IMR-90 (cell line): ENCODE measurements at regions not wholly inside any gene's neighbourhood (a gene's known extent, or its start where the extent isn't known, plus 50 kb on each side); places are given as distances from the start of the nearest gene placed in this dataset.

Source experiments
- ATAC-seq: fragments of 200-7000 bp; cut with Tn5 transposase; 2 replicates; pipeline ENCODE4 v1.9.1; 2020; ENCODE audit warnings: low read depth, mild to moderate bottlenecking, moderate library complexity
- BruUV-seq: library from RNA; stranded (reverse); fragments of 400-500 nt; replicated peaks from 2 replicates; lab custom pipeline; 2021; lab: Mats Ljungman, UMichigan
- CTCF ChIA-PET: fragments of 300-600 bp; formaldehyde crosslinking; extraction: SDS; loops from one replicate; lab custom pipeline; 2021; ENCODE audit warnings: antibody characterized with exemption; lab: Yijun Ruan, JAX
- POLR2A ChIA-PET: fragments of 300-600 bp; sonication (Branson Sonifier 250); formaldehyde crosslinking; loops from one replicate; lab custom pipeline; 2022; ENCODE audit warnings: antibody characterized with exemption; ENCODE audit not compliant: unreplicated experiment; lab: Charles Lee
- DNase-seq: peaks from one replicate; pipeline ENCODE4 v3.0.0; 2013
- H2AFZ ChIP-seq: replicated peaks from 2 replicates; pipeline ENCODE3; 2013; ENCODE audit warnings: low read length, mild to moderate bottlenecking; ENCODE audit not compliant: poor library complexity
- H2AK5ac ChIP-seq: 2 replicates; pipeline ENCODE4 v1.6.1; 2013; ENCODE audit warnings: low read depth, low read length, inconsistent platforms
- H2AK9ac ChIP-seq: replicated peaks from 2 replicates; pipeline ENCODE3; 2013; ENCODE audit warnings: mild to moderate bottlenecking, low read depth, low read length, moderate library complexity; ENCODE audit not compliant: poor library complexity
- H2BK120ac ChIP-seq: 2 replicates; pipeline ENCODE4 v1.6.1; 2013; ENCODE audit warnings: low read depth, low read length, inconsistent platforms
- H2BK15ac ChIP-seq: 3 replicates; pipeline ENCODE4 v1.6.1; 2013; ENCODE audit warnings: low read depth, low read length, inconsistent platforms
- H2BK20ac ChIP-seq: 2 replicates; pipeline ENCODE4 v1.6.1; 2013; ENCODE audit warnings: low read depth, mild to moderate bottlenecking, inconsistent platforms, low read length, moderate library complexity
- H2BK5ac ChIP-seq: 2 replicates; pipeline ENCODE4 v1.6.1; 2013; ENCODE audit warnings: mild to moderate bottlenecking, low read depth, low read length, inconsistent platforms; ENCODE audit not compliant: poor library complexity, severe bottlenecking
- H3K14ac ChIP-seq: replicated peaks from 2 replicates; pipeline ENCODE4 v1.6.1; 2013; ENCODE audit warnings: low read depth, low read length, inconsistent platforms
- H3K18ac ChIP-seq: 2 replicates; pipeline ENCODE4 v1.6.1; 2013; ENCODE audit warnings: low read depth, low read length, control low read depth
- H3K23ac ChIP-seq: 2 replicates; pipeline ENCODE4 v1.6.1; 2013; ENCODE audit warnings: low read depth, low read length, inconsistent platforms
- H3K27ac ChIP-seq: 2 replicates; pipeline ENCODE4 v1.5.1; 2013; ENCODE audit warnings: mild to moderate bottlenecking, control low read depth, low read length; ENCODE audit not compliant: insufficient read depth
- H3K27me3 ChIP-seq: 2 replicates; pipeline ENCODE4 v1.6.1; 2013; ENCODE audit warnings: low read length; ENCODE audit not compliant: control insufficient read depth, insufficient read depth
- H3K36me3 ChIP-seq: 2 replicates; pipeline ENCODE4 v1.6.1; 2013; ENCODE audit warnings: low read length, mixed read lengths; ENCODE audit not compliant: control insufficient read depth, insufficient read depth
- H3K4ac ChIP-seq: 2 replicates; pipeline ENCODE4 v1.6.1; 2013; ENCODE audit warnings: low read depth, low read length, inconsistent platforms
- H3K4me1 ChIP-seq: 2 replicates; pipeline ENCODE4 v1.6.1; 2013; ENCODE audit warnings: low read length, mixed read lengths; ENCODE audit not compliant: control insufficient read depth, insufficient read depth
- H3K4me2 ChIP-seq: 2 replicates; pipeline ENCODE4 v1.6.1; 2013; ENCODE audit warnings: low read depth, mild to moderate bottlenecking, control low read depth, low read length, moderate library complexity
- H3K4me3 ChIP-seq: 2 replicates; pipeline ENCODE4 v1.5.1; 2013; ENCODE audit warnings: low read depth, mild to moderate bottlenecking, control low read depth, low read length, moderate library complexity; ENCODE audit not compliant: insufficient read depth
- H3K56ac ChIP-seq: 2 replicates; pipeline ENCODE4 v1.6.1; 2013; ENCODE audit warnings: low read length, inconsistent platforms; ENCODE audit not compliant: insufficient read depth; ENCODE audit errors: extremely low read depth
- H3K79me1 ChIP-seq, 2 experiments: 2 replicates each; pipeline ENCODE4 v1.6.1; 2013; ENCODE audit warnings: low read length in 2 of 2, inconsistent platforms in 1 of 2, low read depth in 1 of 2
- H3K9ac ChIP-seq: 2 replicates; pipeline ENCODE4 v1.6.1; 2013; ENCODE audit warnings: low read depth, low read length, control low read depth
- H3K9me1 ChIP-seq: 2 replicates; pipeline ENCODE4 v1.6.1; 2013; ENCODE audit warnings: low read length, inconsistent platforms; ENCODE audit not compliant: insufficient read depth
- H3K9me3 ChIP-seq: 2 replicates; pipeline ENCODE4 v1.6.1; 2013; ENCODE audit warnings: low read length; ENCODE audit not compliant: control insufficient read depth, insufficient read depth
- H4K20me1 ChIP-seq: 2 replicates; pipeline ENCODE4 v1.6.1; 2013; ENCODE audit warnings: low read length, inconsistent platforms; ENCODE audit not compliant: insufficient read depth
- H4K5ac ChIP-seq: 2 replicates; pipeline ENCODE4 v1.6.1; 2013; ENCODE audit warnings: mild to moderate bottlenecking, low read depth, low read length, control low read depth
- H4K8ac ChIP-seq, 2 experiments: 2 replicates each; pipeline ENCODE4 v1.6.1; 2013; ENCODE audit warnings: low read depth in 2 of 2, low read length in 2 of 2, control low read depth in 1 of 2, inconsistent platforms in 1 of 2
- H4K91ac ChIP-seq: 2 replicates; pipeline ENCODE4 v1.6.1; 2013; ENCODE audit warnings: low read depth, low read length, inconsistent platforms; ENCODE audit not compliant: insufficient read depth
- BHLHE40 ChIP-seq: fragments of 150-350 bp; IDR thresholded peaks from 2 replicates; pipeline ENCODE4 v1.6.1; 2016; ENCODE audit warnings: mild to moderate bottlenecking, low read depth, low read length
- CEBPB ChIP-seq: IDR thresholded peaks from 2 replicates; pipeline ENCODE4 v1.6.1; 2012; ENCODE audit warnings: low read depth, low read length, improper control_type of control experiment
- CHD1 ChIP-seq: IDR thresholded peaks from 2 replicates; pipeline ENCODE4 v1.6.1; 2012; ENCODE audit warnings: low read depth, low read length, improper control_type of control experiment
- FOS ChIP-seq: fragments of 150-350 bp; IDR thresholded peaks from 2 replicates; pipeline ENCODE4 v1.6.1; 2016; ENCODE audit warnings: low read depth, low read length
- MAFK ChIP-seq: IDR thresholded peaks from 2 replicates; pipeline ENCODE4 v1.6.1; 2012; ENCODE audit warnings: low read depth, low read length, improper control_type of control experiment
- MAZ ChIP-seq: IDR thresholded peaks from 2 replicates; pipeline ENCODE4 v1.6.1; 2012; ENCODE audit warnings: low read depth, mild to moderate bottlenecking, low read length, improper control_type of control experiment, moderate library complexity, borderline replicate concordance
- MXI1 ChIP-seq: IDR thresholded peaks from 2 replicates; pipeline ENCODE4 v1.6.1; 2012; ENCODE audit warnings: low read depth, mild to moderate bottlenecking, low read length, moderate library complexity, borderline replicate concordance
- NFE2L2 ChIP-seq: fragments of 150-350 bp; IDR thresholded peaks from 2 replicates; pipeline ENCODE4 v1.6.1; 2016; ENCODE audit warnings: low read depth, mild to moderate bottlenecking, low read length
- POLR2A ChIP-seq: IDR thresholded peaks from 2 replicates; pipeline ENCODE4 v1.6.1; 2012; ENCODE audit warnings: mild to moderate bottlenecking, low read depth, low read length
- RAD21 ChIP-seq: IDR thresholded peaks from 2 replicates; pipeline ENCODE4 v1.6.1; 2012; ENCODE audit warnings: low read length, improper control_type of control experiment
- RCOR1 ChIP-seq: IDR thresholded peaks from 2 replicates; pipeline ENCODE4 v1.6.1; 2012; ENCODE audit warnings: mild to moderate bottlenecking, low read length, improper control_type of control experiment; ENCODE audit not compliant: insufficient replicate concordance
- RFX5 ChIP-seq: IDR thresholded peaks from 2 replicates; pipeline ENCODE4 v1.8.0; 2012; ENCODE audit warnings: low read depth, mild to moderate bottlenecking, low read length, moderate library complexity
- SMC3 ChIP-seq: fragments of 150-350 bp; IDR thresholded peaks from 2 replicates; pipeline ENCODE4 v1.6.1; 2016; ENCODE audit warnings: low read depth, mild to moderate bottlenecking, antibody characterized with exemption, low read length, moderate library complexity
- WGBS, 2 experiments: methylation state at CpG; one replicate each; pipeline versions ENCODE4 v1.1.5 to v1.1.7; 2013; ENCODE audit warnings: missing lambda C conversion rate in 2 of 2; ENCODE audit not compliant: insufficient read length in 1 of 2; ENCODE audit errors: extremely low coverage in 2 of 2; 5-methylcytosine and 5-hydroxymethylcytosine counted together
- dilution Hi-C: fragments of 300-500 bp; cut with HindIII; formaldehyde crosslinking; loops from one replicate; pipeline ENCODE4 v1.14.3; 2018; ENCODE audit warnings: low sequenced_read_pairs; ENCODE audit not compliant: unreplicated experiment
- in situ Hi-C: fragments of 300-500 bp; cut with MboI; formaldehyde crosslinking; loops from 3 replicates; pipeline ENCODE4 v1.14.3; 2019; ENCODE audit warnings: low sequenced_read_pairs, inconsistent platforms, mixed read lengths
- intact Hi-C: fragments of 100-400 bp; cut with micrococcal nuclease; formaldehyde crosslinking; loops from 2 replicates; pipeline ENCODE4 v1.10.0; 2022
- TF ChIP-seq, protein P1 (sequence below): fragments of 150-350 bp; IDR thresholded peaks from 2 replicates; pipeline ENCODE4 v1.6.1; 2016; ENCODE audit warnings: low read depth, mild to moderate bottlenecking, low read length, moderate library complexity, borderline replicate concordance
- TF ChIP-seq, protein P2 (sequence below): fragments of 150-350 bp; IDR thresholded peaks from 2 replicates; pipeline ENCODE4 v1.6.1; 2017; ENCODE audit warnings: mild to moderate bottlenecking, antibody characterized with exemption, low read length, low read depth
- TF ChIP-seq, protein P3 (sequence below): conservative IDR thresholded peaks from 2 replicates; pipeline ENCODE4 v1.5.1; 2012; ENCODE audit warnings: mild to moderate bottlenecking, low read depth, low read length, improper control_type of control experiment

DNA sequence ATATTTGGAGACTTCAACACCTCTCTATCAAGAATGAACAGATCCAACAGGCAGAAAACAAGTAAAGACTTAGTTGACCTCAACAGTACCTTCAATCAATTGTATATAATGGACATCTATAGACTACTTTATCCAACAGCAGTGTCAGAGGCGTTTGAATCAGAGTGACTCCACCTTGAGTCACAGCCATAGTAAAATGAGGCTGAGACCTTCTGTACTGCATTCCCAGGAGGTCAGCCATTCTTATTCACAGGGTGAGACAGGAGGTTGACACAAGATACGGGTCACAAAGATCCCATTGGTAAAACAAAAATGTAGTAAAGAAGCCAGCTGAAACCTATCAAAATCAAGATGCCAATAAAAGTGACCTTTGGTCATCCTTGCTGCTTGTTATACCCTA lies 299.8 kb downstream of the CNTN3 start:
- H2AK5ac ChIP-seq = no peak overlapping the region
- DNase-seq (peak; percentile 44), ATAC-seq (no peak; the same call in 1 of the 2 replicates)
- no peak overlapping the region for H2BK5ac ChIP-seq
- no peak overlapping the region for H3K14ac ChIP-seq
- no peaks in the 10 kb centered on the region for H3K9me1 ChIP-seq
- H4K20me1 ChIP-seq = no peaks in the 10 kb centered on the region
- no peak overlapping the region for H2AK9ac ChIP-seq
- WGBS, 2 experiments = no CpG with 5 or more reads among the region's 2 CpGs
- TF ChIP-seq, protein P1, sequence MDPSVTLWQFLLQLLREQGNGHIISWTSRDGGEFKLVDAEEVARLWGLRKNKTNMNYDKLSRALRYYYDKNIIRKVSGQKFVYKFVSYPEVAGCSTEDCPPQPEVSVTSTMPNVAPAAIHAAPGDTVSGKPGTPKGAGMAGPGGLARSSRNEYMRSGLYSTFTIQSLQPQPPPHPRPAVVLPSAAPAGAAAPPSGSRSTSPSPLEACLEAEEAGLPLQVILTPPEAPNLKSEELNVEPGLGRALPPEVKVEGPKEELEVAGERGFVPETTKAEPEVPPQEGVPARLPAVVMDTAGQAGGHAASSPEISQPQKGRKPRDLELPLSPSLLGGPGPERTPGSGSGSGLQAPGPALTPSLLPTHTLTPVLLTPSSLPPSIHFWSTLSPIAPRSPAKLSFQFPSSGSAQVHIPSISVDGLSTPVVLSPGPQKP = no peak
- TF ChIP-seq RFX5 (no peak), CEBPB (no peak), MAFK (no peak), BHLHE40 (no peak), POLR2A (no peak), MAZ (no peak), NFE2L2 (no peak), RCOR1 (no peak), SMC3 (no peak), MXI1 (no peak), FOS (no peak), CHD1 (no peak), RAD21 (no peak)
- TF ChIP-seq, protein P2, sequence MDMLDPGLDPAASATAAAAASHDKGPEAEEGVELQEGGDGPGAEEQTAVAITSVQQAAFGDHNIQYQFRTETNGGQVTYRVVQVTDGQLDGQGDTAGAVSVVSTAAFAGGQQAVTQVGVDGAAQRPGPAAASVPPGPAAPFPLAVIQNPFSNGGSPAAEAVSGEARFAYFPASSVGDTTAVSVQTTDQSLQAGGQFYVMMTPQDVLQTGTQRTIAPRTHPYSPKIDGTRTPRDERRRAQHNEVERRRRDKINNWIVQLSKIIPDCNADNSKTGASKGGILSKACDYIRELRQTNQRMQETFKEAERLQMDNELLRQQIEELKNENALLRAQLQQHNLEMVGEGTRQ = no peak
- TF ChIP-seq, protein P3, sequence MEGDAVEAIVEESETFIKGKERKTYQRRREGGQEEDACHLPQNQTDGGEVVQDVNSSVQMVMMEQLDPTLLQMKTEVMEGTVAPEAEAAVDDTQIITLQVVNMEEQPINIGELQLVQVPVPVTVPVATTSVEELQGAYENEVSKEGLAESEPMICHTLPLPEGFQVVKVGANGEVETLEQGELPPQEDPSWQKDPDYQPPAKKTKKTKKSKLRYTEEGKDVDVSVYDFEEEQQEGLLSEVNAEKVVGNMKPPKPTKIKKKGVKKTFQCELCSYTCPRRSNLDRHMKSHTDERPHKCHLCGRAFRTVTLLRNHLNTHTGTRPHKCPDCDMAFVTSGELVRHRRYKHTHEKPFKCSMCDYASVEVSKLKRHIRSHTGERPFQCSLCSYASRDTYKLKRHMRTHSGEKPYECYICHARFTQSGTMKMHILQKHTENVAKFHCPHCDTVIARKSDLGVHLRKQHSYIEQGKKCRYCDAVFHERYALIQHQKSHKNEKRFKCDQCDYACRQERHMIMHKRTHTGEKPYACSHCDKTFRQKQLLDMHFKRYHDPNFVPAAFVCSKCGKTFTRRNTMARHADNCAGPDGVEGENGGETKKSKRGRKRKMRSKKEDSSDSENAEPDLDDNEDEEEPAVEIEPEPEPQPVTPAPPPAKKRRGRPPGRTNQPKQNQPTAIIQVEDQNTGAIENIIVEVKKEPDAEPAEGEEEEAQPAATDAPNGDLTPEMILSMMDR = no peak
- no peaks in the 10 kb centered on the region for H3K9me3 ChIP-seq
- H3K4me3 ChIP-seq = no peak overlapping the region
- H4K8ac ChIP-seq = no peak overlapping the region
- ChIA-PET POLR2A (no interaction called here), CTCF (no interaction called here)
- H3K4me1 ChIP-seq = no peaks in the 10 kb centered on the region
- H3K23ac ChIP-seq = no peak overlapping the region
- H3K56ac ChIP-seq = no peak overlapping the region
- dilution Hi-C loops (no loop called here), intact Hi-C loops (no loop called here), in situ Hi-C loops (no loop called here)
- no peak overlapping the region for H3K9ac ChIP-seq
- H2AFZ ChIP-seq = no peak overlapping the region
- H4K91ac ChIP-seq = no peak overlapping the region
- BruUV-seq = no TSS peak
- no peaks in the 10 kb centered on the region for H3K79me1 ChIP-seq
- no peak overlapping the region for H4K5ac ChIP-seq
- H3K18ac ChIP-seq = no peak overlapping the region
- H2BK20ac ChIP-seq = no peak overlapping the region
- H3K4ac ChIP-seq = no peak overlapping the region
- no peak overlapping the region for H3K4me2 ChIP-seq
- H3K27ac ChIP-seq = no peak overlapping the region
- no peaks in the 10 kb centered on the region for H3K36me3 ChIP-seq
- no peaks in the 10 kb centered on the region for H3K27me3 ChIP-seq
- no peak overlapping the region for H2BK120ac ChIP-seq
- no peak overlapping the region for H2BK15ac ChIP-seq
